ENCODE measurements at regions not wholly inside any gene's neighbourhood (a gene's known extent, or its start where the extent isn't known, plus 50 kb on each side); places are given as distances from the start of the nearest gene placed in this dataset.

- TF ChIP-seq CTCF (IDR thresholded peaks at IDR 0.05) (no peak), POLR2A (IDR thresholded peaks at IDR 0.05) (no peak)
These were observed 740.1 kb upstream of the LINC00305 start for GRCh38 chr18:64888956-64889355.
